22Rv1 (cell line): ENCODE measurements at regions not wholly inside any gene's neighbourhood (a gene's known extent, or its start where the extent isn't known, plus 50 kb on each side); places are given as distances from the start of the nearest gene placed in this dataset.

ENCODE experiments used
- H3K27ac ChIP-seq: fragments of 450-650 bp; 2 replicates; pipeline ENCODE4 v1.5.1; 2017
- CTCF ChIP-seq: fragments of 450-650 bp; IDR thresholded peaks from 2 replicates; pipeline ENCODE4 v1.5.1; 2017; ENCODE audit warnings: mild to moderate bottlenecking
- ZFX ChIP-seq: fragments of 450-650 bp; IDR thresholded peaks from 2 replicates; pipeline ENCODE4 v1.6.1; 2017; ENCODE audit warnings: antibody characterized with exemption, borderline replicate concordance

GRCh38 chr4:174398728-174399127 is 115.0 kb downstream of the CEP44 start:
- peak overlapping the region; percentile 87 for H3K27ac ChIP-seq

DNA sequence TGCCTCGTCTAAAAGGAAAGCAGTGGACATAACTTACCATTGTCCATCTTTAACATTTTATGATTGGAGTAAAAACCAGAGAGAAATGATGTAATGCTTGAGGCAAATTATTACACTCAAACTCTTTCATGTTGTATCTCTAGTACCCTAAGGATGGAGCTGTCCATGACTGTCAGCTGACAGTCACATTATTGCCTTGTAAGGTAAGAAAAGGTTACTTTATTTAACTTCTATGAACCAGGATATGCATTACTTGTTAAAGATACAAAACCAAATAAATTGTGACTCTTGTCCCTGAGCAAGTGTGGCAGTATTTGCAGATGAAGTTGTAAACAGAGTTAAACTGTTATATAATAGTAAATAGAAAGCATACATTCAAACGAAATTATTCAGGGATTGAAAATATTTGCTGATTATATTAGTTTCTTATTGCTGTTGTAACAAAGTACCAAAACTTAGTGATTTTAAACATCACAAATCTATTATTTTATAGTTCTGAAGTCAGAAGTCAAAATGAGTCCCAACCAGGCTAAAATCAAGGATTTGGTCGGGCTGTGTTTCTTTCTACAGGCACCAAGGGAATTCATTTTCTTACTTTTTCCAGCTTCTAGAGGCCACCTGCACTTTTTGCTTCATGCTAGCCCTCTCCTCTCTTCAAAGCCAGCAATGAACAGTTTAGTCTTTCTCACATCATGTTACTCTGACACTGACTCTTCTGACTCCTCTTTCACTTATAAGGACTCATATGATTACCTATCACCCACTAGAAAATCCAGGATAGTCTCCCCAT is 113.8 kb downstream of the CEP44 start:
- H3K27ac ChIP-seq, result peak overlapping the region; percentile 87
- TF ChIP-seq CTCF, result no peak
- TF ChIP-seq ZFX, result no peak

More at GRCh38 chr4:174398728-174399127, 115.0 kb downstream of the CEP44 start:
- TF ChIP-seq CTCF (no peak), ZFX (no peak)

GRCh38 chr4:174396599-174397110 is 112.9 kb downstream of the CEP44 start:
- peak overlapping the region; percentile 87 for H3K27ac ChIP-seq
- no peak for TF ChIP-seq CTCF
- TF ChIP-seq ZFX, result no peak

DNA sequence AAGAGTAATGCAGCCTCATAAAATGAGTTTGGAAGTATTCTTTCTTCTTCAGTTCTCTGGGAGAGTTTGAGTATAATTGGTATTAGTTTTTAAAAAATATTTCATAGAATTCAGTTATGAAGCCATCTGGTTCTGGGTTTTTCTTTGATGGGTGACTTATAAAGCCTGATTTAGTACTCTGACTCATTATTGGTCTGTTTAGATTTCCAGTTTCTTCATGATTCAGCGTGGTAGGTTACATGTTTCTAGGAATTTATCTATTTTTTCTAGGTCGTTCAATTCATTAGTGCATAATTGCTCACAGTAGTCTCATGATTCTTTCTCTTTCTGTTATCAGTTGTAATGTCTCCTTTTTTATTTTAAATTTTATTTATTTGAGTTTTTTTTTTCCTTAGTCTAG is 111.2 kb downstream of the CEP44 start:
- TF ChIP-seq ZFX, result no peak
- no peak for TF ChIP-seq CTCF
- peak overlapping the region; percentile 87 for H3K27ac ChIP-seq

DNA sequence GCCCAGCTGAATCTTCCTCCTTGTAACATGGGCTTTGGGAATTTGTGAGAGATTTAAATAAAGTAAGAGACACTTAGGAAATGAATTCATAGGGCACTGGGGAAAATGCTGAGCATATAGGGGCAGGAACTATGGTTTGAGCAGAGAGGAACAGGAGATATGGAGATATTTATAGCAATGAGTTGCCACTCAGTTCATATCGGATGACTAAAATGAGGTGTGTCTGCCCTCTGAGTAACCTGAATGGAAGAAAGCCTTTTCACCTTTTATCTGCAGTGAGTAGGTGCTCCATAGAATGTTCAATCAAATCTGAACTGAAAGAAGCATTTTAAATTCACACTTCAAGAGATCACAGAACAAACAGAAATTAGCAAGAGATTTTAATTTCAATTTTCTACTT is 105.7 kb downstream of the CEP44 start:
- no peak overlapping the region for H3K27ac ChIP-seq
- no peak for TF ChIP-seq ZFX
- no peak for TF ChIP-seq CTCF

GRCh38 chr4:174388461-174389145 is 104.9 kb downstream of the CEP44 start:
- H3K27ac ChIP-seq, result no peak overlapping the region
- TF ChIP-seq CTCF (no peak), ZFX (no peak)

GRCh38 chr4:174387721-174388120 is 104.0 kb downstream of the CEP44 start:
- TF ChIP-seq CTCF, result no peak
- no peak overlapping the region for H3K27ac ChIP-seq
